ENCODE measurements at regions not wholly inside any gene's neighbourhood (a gene's known extent, or its start where the extent isn't known, plus 50 kb on each side); places are given as distances from the start of the nearest gene placed in this dataset.
"Not testable (repeated sequence)": the region's sequence is repeated elsewhere in the genome, so short reads cannot be mapped to it uniquely, and the experiment has no call there.

DNA sequence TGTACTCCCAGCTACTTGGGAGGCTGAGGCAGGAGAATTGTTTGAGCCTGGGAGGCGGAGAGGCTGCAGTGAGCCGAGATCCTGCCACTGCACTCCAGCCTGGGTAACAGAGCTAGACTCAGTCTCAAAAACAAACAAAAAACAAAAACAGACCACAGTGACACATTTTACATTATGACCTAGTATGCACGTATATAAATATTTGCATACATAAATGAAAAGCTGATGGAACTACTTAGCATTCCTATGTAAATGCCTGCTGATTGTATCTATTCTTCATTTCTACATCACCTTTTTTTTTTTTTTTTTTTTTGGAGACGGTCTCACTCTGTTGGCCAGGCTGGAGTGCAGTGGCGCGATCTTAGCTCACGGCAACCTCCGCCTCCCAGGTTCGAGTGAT, 116.6 kb upstream of the PRKX start:
- TF ChIP-seq CTCF (IDR thresholded peaks at IDR 0.05; ENCODE audit: insufficient read depth, low read depth, low read length); EZH2 (IDR thresholded peaks at IDR 0.05; ENCODE audit: insufficient read depth, low read length): not testable (repeated sequence)

Data from astrocyte (in vitro differentiated cells and primary cell).